GM12891 (cell line): ENCODE measurements at regions not wholly inside any gene's neighbourhood (a gene's known extent, or its start where the extent isn't known, plus 50 kb on each side); places are given as distances from the start of the nearest gene placed in this dataset.

Experiments
- POLR2A ChIP-seq: IDR thresholded peaks from 2 replicates; pipeline ENCODE4 v1.6.1; 2011; ENCODE audit warnings: low read depth, low read length, control low read depth
- POLR2AphosphoS5 ChIP-seq: IDR thresholded peaks from 2 replicates; pipeline ENCODE4 v1.6.1; 2011; ENCODE audit warnings: low read depth, low read length, control low read depth
- POU2F2 ChIP-seq: IDR thresholded peaks from 2 replicates; pipeline ENCODE4 v1.6.1; 2011; ENCODE audit warnings: low read depth, mild to moderate bottlenecking, control low read depth, low read length, moderate library complexity
- SPI1 ChIP-seq: IDR thresholded peaks from 2 replicates; pipeline ENCODE4 v1.6.1; 2011; ENCODE audit warnings: low read depth, low read length, control low read depth
- TAF1 ChIP-seq: IDR thresholded peaks from 2 replicates; pipeline ENCODE4 v1.6.1; 2011; ENCODE audit warnings: low read depth, low read length, control low read depth

GRCh38 chr1:102630041-102630440 is 478.3 kb downstream of the COL11A1 start:
- TF ChIP-seq POLR2AphosphoS5 (no peak), POLR2A (no peak), POU2F2 (no peak), TAF1 (no peak), SPI1 (no peak)
